Effector memory CD8-positive, alpha-beta T cell (primary cell): ENCODE measurements at regions not wholly inside any gene's neighbourhood (a gene's known extent, or its start where the extent isn't known, plus 50 kb on each side); places are given as distances from the start of the nearest gene placed in this dataset.

Experiments
- ATAC-seq: fragments of 150-1000 bp; cut with Tn5 transposase; replicated peaks from 2 replicates; pipeline ENCODE4 v1.10.0; 2021; ENCODE audit warnings: mild to moderate bottlenecking, moderate library complexity
- DNase-seq, 3 experiments: peaks; one replicate each; pipeline ENCODE4 v3.0.0; 2021
- H3K27ac Mint-ChIP-seq, 2 donors: one replicate each; pipeline ENCODE4 v1.8.0; 2022; ENCODE audit warnings: mild to moderate bottlenecking in 2 of 2, mixed read lengths in 2 of 2, moderate library complexity in 2 of 2
- H3K27me3 Mint-ChIP-seq, 2 donors: one replicate each; pipeline ENCODE4 v1.8.0; 2022; ENCODE audit warnings: mixed read lengths in 2 of 2
- H3K36me3 Mint-ChIP-seq: one replicate; pipeline ENCODE4 v1.8.0; 2022; ENCODE audit warnings: mild to moderate bottlenecking, moderate library complexity, mixed read lengths; ENCODE audit not compliant: insufficient read depth
- H3K4me1 Mint-ChIP-seq, 2 donors: one replicate each; pipeline ENCODE4 v1.8.0; 2022; ENCODE audit warnings: low read depth in 2 of 2, mixed read lengths in 2 of 2
- H3K4me3 Mint-ChIP-seq, 2 donors: one replicate each; pipeline ENCODE4 v1.8.0; 2022; ENCODE audit warnings: mild to moderate bottlenecking in 2 of 2, mixed read lengths in 2 of 2, moderate library complexity in 2 of 2
- H3K9me3 Mint-ChIP-seq, 2 donors: one replicate each; pipeline ENCODE4 v1.8.0; 2022; ENCODE audit warnings: mixed read lengths in 2 of 2

DNA sequence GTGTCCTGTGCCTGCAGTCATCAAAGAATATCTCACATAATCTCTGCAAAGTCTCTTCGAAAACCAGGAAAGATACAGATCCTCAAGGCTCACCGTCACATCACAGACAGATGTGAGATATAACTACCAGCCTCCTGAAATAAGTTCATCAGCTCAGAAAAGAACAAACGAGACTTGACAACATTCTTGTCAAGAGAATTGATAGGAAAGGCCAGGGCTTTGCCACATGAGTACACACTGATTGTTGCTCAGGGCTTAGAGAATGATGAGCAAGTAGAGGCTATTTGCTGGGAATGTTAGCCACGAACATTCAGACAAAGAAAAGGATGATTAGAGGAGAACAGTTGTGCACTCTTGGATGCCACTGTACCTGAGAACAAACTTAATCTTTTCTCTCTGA, 535.1 kb downstream of the ELAVL2 start:
- no peaks in the 10 kb centered on the region for H3K4me1 Mint-ChIP-seq
- peaks cover 0 to 3% of the 10 kb centered on the region in 2 donors for H3K9me3 Mint-ChIP-seq
- no peak overlapping the region for H3K27ac Mint-ChIP-seq
- ATAC-seq (no peak), DNase-seq (no peak)
- H3K27me3 Mint-ChIP-seq, result no peaks in the 10 kb centered on the region
- H3K36me3 Mint-ChIP-seq, result peaks cover 3% of the 10 kb centered on the region
- no peak overlapping the region for H3K4me3 Mint-ChIP-seq

- no peak overlapping the region for H3K27ac Mint-ChIP-seq
- H3K36me3 Mint-ChIP-seq, result no peaks in the 10 kb centered on the region
- peaks cover 0 to 6% of the 10 kb centered on the region in 2 donors for H3K9me3 Mint-ChIP-seq
- DNase-seq, result no peak
- H3K27me3 Mint-ChIP-seq, result no peaks in the 10 kb centered on the region
- H3K4me3 Mint-ChIP-seq, result no peak overlapping the region
- H3K4me1 Mint-ChIP-seq, result no peaks in the 10 kb centered on the region
- ATAC-seq, result no peak
Measured at GRCh38 chr9:23302281-23302680, 523.8 kb downstream of the ELAVL2 start.

GRCh38 chr9:23306731-23307130, 519.3 kb downstream of the ELAVL2 start:
- no peaks in the 10 kb centered on the region for H3K36me3 Mint-ChIP-seq
- no peak overlapping the region for H3K27ac Mint-ChIP-seq
- ATAC-seq (no peak), DNase-seq (no peak)
- peaks cover 0 to 15% of the 10 kb centered on the region in 2 donors for H3K9me3 Mint-ChIP-seq
- H3K27me3 Mint-ChIP-seq, result no peaks in the 10 kb centered on the region
- H3K4me1 Mint-ChIP-seq, result no peaks in the 10 kb centered on the region
- no peak overlapping the region for H3K4me3 Mint-ChIP-seq

DNA sequence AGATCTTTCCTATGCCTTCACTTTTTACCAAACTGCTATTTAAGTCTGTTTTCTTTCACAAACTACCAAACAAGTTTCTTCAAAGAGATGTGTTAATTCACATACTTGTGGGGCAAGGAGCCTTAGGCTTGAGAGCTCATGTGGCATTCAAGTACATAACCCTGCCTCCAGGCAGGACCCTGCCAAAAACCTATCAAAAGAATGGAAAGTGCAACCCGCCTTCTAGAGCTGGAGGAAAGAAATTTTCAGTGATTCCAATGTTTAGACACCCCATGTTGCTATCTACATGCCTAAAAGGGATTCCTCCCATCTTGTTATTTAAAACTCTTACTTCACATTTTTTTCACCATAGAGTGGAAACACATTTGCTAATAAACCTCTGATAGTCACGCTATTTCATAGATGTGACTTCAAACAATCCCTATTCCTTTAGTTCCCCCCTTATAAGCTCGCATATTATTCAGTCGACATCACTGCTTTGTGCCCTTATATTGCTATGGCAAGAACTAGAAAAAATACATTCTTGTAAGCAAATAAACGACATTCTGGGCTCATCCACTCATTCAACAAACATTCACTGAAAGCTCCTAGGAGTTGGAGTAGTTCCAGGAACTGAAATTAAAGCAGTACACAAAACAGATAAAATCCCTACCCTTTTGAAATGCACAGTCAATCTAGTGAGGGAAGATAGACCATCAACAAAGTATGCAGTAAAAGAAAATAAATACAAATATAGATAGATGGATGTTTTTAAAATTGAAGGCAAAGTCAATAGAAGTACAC, 518.1 kb downstream of the ELAVL2 start:
- ATAC-seq, result no peak
- Mint-ChIP-seq H3K4me3 (no peak overlapping the region), H3K4me1 (no peaks in the 10 kb centered on the region), H3K9me3 (peaks cover 0 to 11% of the 10 kb centered on the region in 2 donors), H3K27ac (no peak overlapping the region), H3K36me3 (no peaks in the 10 kb centered on the region), H3K27me3 (no peaks in the 10 kb centered on the region)
- no peak for DNase-seq

DNA sequence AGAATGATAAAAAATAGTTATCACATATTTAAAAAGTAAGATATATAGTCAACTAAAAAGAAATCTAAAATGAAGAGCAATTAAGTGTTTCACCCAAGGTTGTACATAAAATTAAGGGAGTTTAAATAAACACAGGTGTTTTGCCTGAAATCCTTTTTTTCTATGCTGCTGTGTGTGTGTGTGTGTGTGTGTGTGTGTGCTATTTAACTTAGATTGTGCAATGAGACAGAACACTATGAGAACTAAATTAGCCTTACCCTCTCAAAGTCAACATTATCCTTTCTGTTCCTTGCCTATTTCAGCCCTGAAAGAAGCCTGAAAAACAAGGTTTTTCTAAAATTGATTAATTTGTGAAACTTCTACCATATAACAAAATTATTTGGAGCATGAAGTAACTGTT, 516.2 kb downstream of the ELAVL2 start:
- ATAC-seq (no peak), DNase-seq (no peak)
- H3K4me1 Mint-ChIP-seq, result no peaks in the 10 kb centered on the region
- peaks cover 0 to 11% of the 10 kb centered on the region in 2 donors for H3K9me3 Mint-ChIP-seq
- H3K27me3 Mint-ChIP-seq, result no peaks in the 10 kb centered on the region
- H3K4me3 Mint-ChIP-seq, result no peak overlapping the region
- no peak overlapping the region for H3K27ac Mint-ChIP-seq
- no peaks in the 10 kb centered on the region for H3K36me3 Mint-ChIP-seq

- H3K4me1 Mint-ChIP-seq, result no peaks in the 10 kb centered on the region
- no peak overlapping the region for H3K4me3 Mint-ChIP-seq
- peaks cover 0 to 8% of the 10 kb centered on the region in 2 donors for H3K9me3 Mint-ChIP-seq
- no peaks in the 10 kb centered on the region for H3K36me3 Mint-ChIP-seq
- no peaks in the 10 kb centered on the region for H3K27me3 Mint-ChIP-seq
- DNase-seq, result no peak
- no peak overlapping the region for H3K27ac Mint-ChIP-seq
- ATAC-seq, result no peak
Measured at GRCh38 chr9:23314247-23314646, 511.8 kb downstream of the ELAVL2 start.

DNA sequence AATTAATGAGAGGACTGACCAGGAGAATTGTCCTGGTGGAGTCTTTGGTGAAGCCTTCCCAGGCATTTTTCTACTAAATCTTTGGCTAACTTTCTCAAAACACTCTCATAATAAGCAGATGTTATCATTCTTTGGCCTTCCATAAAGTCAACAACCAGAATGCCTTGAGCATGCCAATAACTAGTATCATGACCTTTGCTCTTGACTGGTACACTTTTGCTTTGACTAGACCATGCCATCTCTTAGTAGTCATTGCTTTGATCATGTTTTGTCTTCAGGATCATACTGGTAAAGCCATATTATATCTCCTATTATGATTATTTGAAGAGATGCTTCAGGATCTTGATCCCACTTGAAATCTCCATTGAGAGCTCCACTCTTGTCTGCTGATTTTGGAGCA, 506.9 kb downstream of the ELAVL2 start:
- ATAC-seq (no peak), DNase-seq (no peak)
- no peak overlapping the region for H3K27ac Mint-ChIP-seq
- no peaks in the 10 kb centered on the region for H3K36me3 Mint-ChIP-seq
- H3K4me3 Mint-ChIP-seq, result no peak overlapping the region
- H3K9me3 Mint-ChIP-seq, result peaks cover 0 to 2% of the 10 kb centered on the region in 2 donors
- no peaks in the 10 kb centered on the region for H3K27me3 Mint-ChIP-seq
- no peaks in the 10 kb centered on the region for H3K4me1 Mint-ChIP-seq

DNA sequence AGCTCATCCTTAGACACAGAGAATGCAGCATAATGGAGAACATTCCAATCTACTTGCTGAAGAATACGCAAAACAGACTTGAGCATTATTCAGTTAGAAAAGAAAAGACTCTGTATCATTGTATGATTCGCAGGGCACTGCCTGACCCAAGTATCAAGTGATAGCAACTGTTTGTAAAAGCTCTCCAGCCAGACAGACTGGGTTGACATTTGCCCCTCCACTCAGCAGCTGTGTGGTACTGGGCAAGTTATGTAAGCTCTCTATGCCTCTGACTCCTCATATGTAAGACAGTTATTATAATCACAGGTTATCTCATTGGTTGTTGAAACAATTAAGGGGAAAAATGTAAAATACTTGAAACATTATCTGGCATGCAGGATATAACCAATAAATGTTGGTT, 505.0 kb downstream of the ELAVL2 start:
- no peaks in the 10 kb centered on the region for H3K4me1 Mint-ChIP-seq
- ATAC-seq (no peak), DNase-seq (no peak)
- H3K27ac Mint-ChIP-seq, result no peak overlapping the region
- H3K9me3 Mint-ChIP-seq, result peaks cover 5 to 9% of the 10 kb centered on the region in 2 donors
- H3K4me3 Mint-ChIP-seq, result no peak overlapping the region
- no peaks in the 10 kb centered on the region for H3K27me3 Mint-ChIP-seq
- no peaks in the 10 kb centered on the region for H3K36me3 Mint-ChIP-seq

- no peak for DNase-seq
- Mint-ChIP-seq H3K36me3 (no peaks in the 10 kb centered on the region), H3K9me3 (peaks cover 9 to 19% of the 10 kb centered on the region in 2 donors), H3K4me3 (no peak overlapping the region), H3K27ac (no peak overlapping the region), H3K27me3 (no peaks in the 10 kb centered on the region), H3K4me1 (no peaks in the 10 kb centered on the region)
- ATAC-seq, result no peak
Measured at GRCh38 chr9:23322392-23322791, 503.6 kb downstream of the ELAVL2 start.

- no peaks in the 10 kb centered on the region for H3K27me3 Mint-ChIP-seq
Measured at GRCh38 chr9:23324511-23324910, 501.5 kb downstream of the ELAVL2 start.

GRCh38 chr9:23326597-23326996, 499.4 kb downstream of the ELAVL2 start:
- Mint-ChIP-seq H3K9me3 (peaks cover 17 to 40% of the 10 kb centered on the region in 2 donors), H3K27ac (no peak overlapping the region), H3K4me3 (no peak overlapping the region), H3K27me3 (no peaks in the 10 kb centered on the region), H3K4me1 (no peaks in the 10 kb centered on the region), H3K36me3 (no peaks in the 10 kb centered on the region)
- DNase-seq (no peak), ATAC-seq (no peak)

More at GRCh38 chr9:23324511-23324910, 501.5 kb downstream of the ELAVL2 start:
- DNase-seq (no peak), ATAC-seq (no peak)
- Mint-ChIP-seq H3K36me3 (no peaks in the 10 kb centered on the region), H3K4me1 (no peaks in the 10 kb centered on the region), H3K4me3 (no peak overlapping the region), H3K9me3 (peaks cover 11 to 26% of the 10 kb centered on the region in 2 donors), H3K27ac (no peak overlapping the region)

DNA sequence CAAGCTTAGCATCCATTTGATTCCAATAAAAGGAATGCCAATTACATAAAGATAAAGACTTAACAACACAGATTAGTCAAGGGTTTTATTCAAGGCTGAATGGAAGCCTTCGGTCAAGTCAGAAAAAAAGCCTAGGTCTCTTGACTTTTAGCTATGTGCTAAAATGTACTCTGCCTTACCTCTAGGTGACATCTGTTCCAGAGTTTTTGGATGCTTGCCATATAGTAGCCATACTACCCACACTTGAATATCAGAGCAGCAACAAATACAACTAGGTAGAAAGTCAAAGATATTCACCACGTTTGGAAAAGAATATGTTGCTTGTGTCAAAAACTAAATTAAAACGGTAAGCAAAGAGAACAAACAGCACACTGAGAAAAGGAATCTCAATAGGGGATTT, 484.7 kb downstream of the ELAVL2 start:
- DNase-seq, result no peak
- Mint-ChIP-seq H3K4me3 (no peak overlapping the region), H3K9me3 (peaks cover 0 to 2% of the 10 kb centered on the region in 2 donors), H3K27me3 (no peaks in the 10 kb centered on the region), H3K27ac (no peak overlapping the region), H3K36me3 (no peaks in the 10 kb centered on the region), H3K4me1 (no peaks in the 10 kb centered on the region)
- ATAC-seq, result no peak

DNA sequence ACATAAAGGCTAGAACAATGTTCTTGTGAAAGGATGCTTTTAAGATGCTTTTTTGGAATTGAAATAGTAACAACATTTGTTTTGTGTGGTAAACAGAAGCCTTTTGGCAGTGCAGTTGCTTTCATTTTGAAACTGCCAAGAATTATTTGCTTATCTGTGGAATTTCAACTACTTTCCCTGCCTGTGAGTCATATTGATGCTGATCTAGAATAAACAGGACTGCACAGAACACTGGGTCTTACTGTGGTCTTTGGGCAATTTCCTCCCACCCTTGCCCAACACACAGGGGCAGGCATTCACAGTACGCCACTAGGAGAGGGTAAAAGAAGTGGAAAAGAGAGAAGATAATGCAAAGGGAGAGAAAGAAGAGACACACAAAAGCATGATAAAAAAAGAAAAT, 483.7 kb downstream of the ELAVL2 start:
- Mint-ChIP-seq H3K9me3 (peaks cover 0 to 2% of the 10 kb centered on the region in 2 donors), H3K4me3 (no peak overlapping the region), H3K36me3 (no peaks in the 10 kb centered on the region), H3K27me3 (no peaks in the 10 kb centered on the region), H3K4me1 (no peaks in the 10 kb centered on the region), H3K27ac (no peak overlapping the region)
- DNase-seq (no peak), ATAC-seq (no peak)

- no peak for ATAC-seq
Measured at GRCh38 chr9:23343226-23343625, 482.8 kb downstream of the ELAVL2 start.

More at GRCh38 chr9:23343226-23343625, 482.8 kb downstream of the ELAVL2 start:
- no peak overlapping the region for H3K27ac Mint-ChIP-seq
- H3K4me1 Mint-ChIP-seq, result no peaks in the 10 kb centered on the region
- H3K36me3 Mint-ChIP-seq, result no peaks in the 10 kb centered on the region
- DNase-seq, result no peak
- H3K27me3 Mint-ChIP-seq, result no peaks in the 10 kb centered on the region
- peaks cover 0 to 2% of the 10 kb centered on the region in 2 donors for H3K9me3 Mint-ChIP-seq
- no peak overlapping the region for H3K4me3 Mint-ChIP-seq
